Breast epithelium (tissue), 4 donors: ENCODE measurements at regions not wholly inside any gene's neighbourhood (a gene's known extent, or its start where the extent isn't known, plus 50 kb on each side); places are given as distances from the start of the nearest gene placed in this dataset.
"Not testable (repeated sequence)": the region's sequence is repeated elsewhere in the genome, so short reads cannot be mapped to it uniquely, and the experiment has no call there.

Experiments
- DNase-seq, 2 donors: peaks; one replicate each; pipeline ENCODE4 v3.0.0-alpha.2; 2019; ENCODE audit warnings: low spot score in 2 of 2
- H3K27ac ChIP-seq, 2 donors: fragments of 200-600 bp; sonication (generic) in 1 of 2; one replicate each; pipeline ENCODE4 v1.5.1; 2016 to 2019; ENCODE audit warnings: mild to moderate bottlenecking in 1 of 2
- H3K27me3 ChIP-seq, 2 donors: fragments of 200-600 bp; sonication (generic) in 1 of 2; one replicate each; pipeline versions ENCODE4 v1.5.1 to v1.6.0; 2017 to 2019; ENCODE audit warnings: control low read depth in 1 of 2, mild to moderate bottlenecking in 1 of 2
- H3K36me3 ChIP-seq: fragments of 200-600 bp; one replicate; pipeline ENCODE4 v1.5.1; 2019
- H3K4me1 ChIP-seq, 2 donors: fragments of 200-600 bp; sonication (generic); one replicate each; pipeline ENCODE4 v1.5.1; 2016 to 2019; ENCODE audit warnings: control low read depth in 1 of 2
- H3K4me3 ChIP-seq, 3 donors: fragments of 200-600 bp; sonication (generic); 1 replicate in 2 of 3; 2 replicates in 1 of 3; pipeline ENCODE4 v1.5.1; 2016 to 2019; ENCODE audit warnings: mild to moderate bottlenecking in 3 of 3, moderate library complexity in 2 of 3
- H3K9me3 ChIP-seq, 2 donors: fragments of 200-600 bp; sonication (generic) in 1 of 2; one replicate each; pipeline ENCODE4 v1.5.1; 2016 to 2019; ENCODE audit warnings: control low read depth in 1 of 2
- CTCF ChIP-seq, 3 donors: fragments of 450-650 bp; IDR thresholded peaks; one replicate each; pipeline ENCODE4 v1.5.1; 2016 to 2017; ENCODE audit warnings: antibody characterized with exemption in 3 of 3, mild to moderate bottlenecking in 3 of 3, moderate library complexity in 3 of 3
- POLR2A ChIP-seq: fragments of 450-650 bp; IDR thresholded peaks from one replicate; pipeline ENCODE4 v1.6.1; 2016; ENCODE audit warnings: antibody characterized with exemption, mild to moderate bottlenecking, moderate library complexity
- POLR2AphosphoS5 ChIP-seq, 3 donors: sonication (generic); formaldehyde crosslinking; IDR thresholded peaks; one replicate each; pipeline ENCODE4 v1.6.1; 2017; ENCODE audit warnings: antibody characterized with exemption in 3 of 3
- intact Hi-C: fragments of 100-400 bp; cut with DNase I; formaldehyde crosslinking; loops from one replicate; pipeline ENCODE4 v1.15.1; 2023; ENCODE audit warnings: low total_unique reads

- Histone ChIP-seq H3K27ac (no peak overlapping the region), H3K9me3 (no peaks in the 10 kb centered on the region), H3K27me3 (no peaks in the 10 kb centered on the region), H3K4me1 (no peaks in the 10 kb centered on the region), H3K4me3 (no peak overlapping the region), H3K36me3 (no peaks in the 10 kb centered on the region)
- TF ChIP-seq POLR2AphosphoS5 (IDR thresholded peaks at IDR 0.05) (no peak), POLR2A (no peak), CTCF (IDR thresholded peaks at IDR 0.05) (no peak)
- intact Hi-C loops: no loop called here
- DNase-seq: no peak
Observed at GRCh38 chr2:52022006-52022405, 990.1 kb upstream of the NRXN1 start.

- no peak for DNase-seq
- no peaks in the 10 kb centered on the region for H3K9me3 ChIP-seq
- TF ChIP-seq CTCF (IDR thresholded peaks at IDR 0.05) (no peak), POLR2AphosphoS5 (IDR thresholded peaks at IDR 0.05) (no peak), POLR2A (no peak)
- H3K36me3 ChIP-seq: no peaks in the 10 kb centered on the region
- H3K27me3 ChIP-seq: no peaks in the 10 kb centered on the region
- H3K27ac ChIP-seq: no peak overlapping the region
- H3K4me3 ChIP-seq: no peak overlapping the region
- intact Hi-C loops: no loop called here
- H3K4me1 ChIP-seq: no peaks in the 10 kb centered on the region
Observed at GRCh38 chr2:52017646-52018235, 985.8 kb upstream of the NRXN1 start.

- H3K27ac ChIP-seq, H3K4me1 ChIP-seq, H3K36me3 ChIP-seq, intact Hi-C loops, DNase-seq, H3K9me3 ChIP-seq, H3K27me3 ChIP-seq, H3K4me3 ChIP-seq: not testable (repeated sequence)
Observed at GRCh38 chr2:52006821-52007366, 975.0 kb upstream of the NRXN1 start.

GRCh38 chr2:52000151-52000855 is 968.4 kb upstream of the NRXN1 start:
- intact Hi-C loops: no loop called here
- no peaks in the 10 kb centered on the region for H3K27me3 ChIP-seq
- DNase-seq: no peak
- H3K4me1 ChIP-seq: no peaks in the 10 kb centered on the region
- no peak for TF ChIP-seq POLR2AphosphoS5 (IDR thresholded peaks at IDR 0.05)
- no peak for TF ChIP-seq CTCF (IDR thresholded peaks at IDR 0.05)
- TF ChIP-seq POLR2A: no peak
- H3K27ac ChIP-seq: no peak overlapping the region
- no peaks in the 10 kb centered on the region for H3K36me3 ChIP-seq
- no peak overlapping the region for H3K4me3 ChIP-seq
- no peaks in the 10 kb centered on the region for H3K9me3 ChIP-seq

GRCh38 chr2:51998890-51999289 is 967.0 kb upstream of the NRXN1 start:
- no peak for DNase-seq
- no peak overlapping the region for H3K27ac ChIP-seq
- TF ChIP-seq POLR2A (no peak), POLR2AphosphoS5 (IDR thresholded peaks at IDR 0.05) (no peak), CTCF (IDR thresholded peaks at IDR 0.05) (no peak)
- no peaks in the 10 kb centered on the region for H3K4me1 ChIP-seq
- H3K27me3 ChIP-seq: no peaks in the 10 kb centered on the region
- H3K4me3 ChIP-seq: no peak overlapping the region
- H3K36me3 ChIP-seq: no peaks in the 10 kb centered on the region
- intact Hi-C loops: no loop called here
- H3K9me3 ChIP-seq: no peaks in the 10 kb centered on the region
